ENCODE measurements at regions not wholly inside any gene's neighbourhood (a gene's known extent, or its start where the extent isn't known, plus 50 kb on each side); places are given as distances from the start of the nearest gene placed in this dataset.

DNA sequence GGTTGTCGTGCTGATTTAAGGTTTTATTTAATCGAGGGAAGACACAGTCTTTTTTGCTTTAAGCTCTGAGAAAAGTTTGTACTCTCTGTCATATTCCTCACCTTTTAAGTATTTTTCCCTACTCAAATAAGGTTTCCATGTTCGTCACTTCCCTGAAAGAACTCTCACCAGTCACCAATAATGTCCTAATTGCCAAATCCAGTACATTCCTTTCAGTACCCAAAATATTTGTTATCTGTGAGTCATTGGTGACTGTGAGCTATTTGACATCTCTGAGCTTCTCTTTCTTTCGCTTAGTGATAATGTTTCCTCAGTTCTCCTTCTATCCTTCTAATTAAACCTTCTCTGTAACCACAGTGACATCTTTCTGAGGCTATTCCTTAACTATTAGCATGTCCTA lies 874.2 kb upstream of the ADGRL2 start:
- TF ChIP-seq EZH2 (IDR thresholded peaks at IDR 0.05; ENCODE audit: insufficient read depth, poor library complexity, severe bottlenecking) (no peak), EZH2phosphoT487 (IDR thresholded peaks at IDR 0.05; ENCODE audit: insufficient read depth, low read depth) (no peak)
- 14 to 15% methylated on average over 4 of the region's 4 CpGs for WGBS, 2 experiments (ENCODE audit: low coverage in 1 of 2, low lambda C conversion rate in 2 of 2, missing lambda C conversion rate in 2 of 2)
- Histone ChIP-seq H3K4me2 (ENCODE audit: unreplicated experiment) (no peak overlapping the region), H3K27ac (no peak overlapping the region), H4K20me1 (ENCODE audit: insufficient read depth) (no peaks in the 10 kb centered on the region), H3K9me3 (ENCODE audit: low read depth) (peaks cover 7% of the 10 kb centered on the region), H3K79me2 (ENCODE audit: insufficient read depth) (no peaks in the 10 kb centered on the region), H3K36me3 (ENCODE audit: low read depth) (no peaks in the 10 kb centered on the region), H3K4me1 (ENCODE audit: insufficient read depth) (no peaks in the 10 kb centered on the region), H3K9ac (no peak overlapping the region), H2AFZ (no peak overlapping the region), H3K27me3 (replicated peaks; ENCODE audit: insufficient read depth) (no peaks in the 10 kb centered on the region), H3F3A (ENCODE audit: insufficient read depth) (no peaks in the 10 kb centered on the region), H3K4me3 (no peak overlapping the region), H3K9me2 (ENCODE audit: insufficient read depth) (no peaks in the 10 kb centered on the region)
- DNase-seq, result no peak
- in situ Hi-C loops (cut with MboI), result no loop called here

DNA sequence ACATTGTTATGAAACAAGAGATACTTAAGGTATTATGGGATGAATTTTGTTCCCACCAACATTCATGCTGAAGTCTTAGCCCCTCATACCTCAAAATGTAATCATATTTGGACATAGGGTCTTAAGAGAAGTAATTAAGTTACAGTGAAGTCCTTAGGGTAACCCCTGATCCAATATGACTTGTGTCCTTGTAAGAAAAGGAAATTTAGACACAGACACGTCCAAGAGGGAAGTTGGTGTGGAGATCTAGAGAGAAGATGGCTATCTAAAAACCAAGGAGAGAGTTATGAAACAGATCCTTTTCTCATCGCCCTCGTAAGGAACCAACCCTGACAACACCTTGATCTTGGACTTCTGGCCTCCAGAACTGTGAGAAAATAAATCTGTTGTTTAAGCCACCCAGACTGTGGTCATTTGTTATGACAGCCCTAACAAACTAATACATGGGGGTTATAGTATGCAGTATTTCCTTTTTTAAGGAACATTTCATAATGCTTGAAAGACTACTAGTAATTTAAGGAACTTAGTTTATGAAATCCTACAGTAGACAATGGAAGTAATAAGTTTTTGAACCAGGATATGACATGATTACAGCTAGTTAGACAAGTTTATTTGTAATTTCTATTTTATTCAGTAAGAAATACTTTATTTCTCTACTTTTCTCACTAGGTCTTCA lies 875.5 kb upstream of the ADGRL2 start:
- DNase-seq, result no peak
- Histone ChIP-seq H3K4me2 (ENCODE audit: unreplicated experiment) (no peak overlapping the region), H3K4me3 (no peak overlapping the region), H3K27me3 (replicated peaks; ENCODE audit: insufficient read depth) (no peaks in the 10 kb centered on the region), H3K36me3 (ENCODE audit: low read depth) (no peaks in the 10 kb centered on the region), H3F3A (ENCODE audit: insufficient read depth) (no peaks in the 10 kb centered on the region), H3K4me1 (ENCODE audit: insufficient read depth) (no peaks in the 10 kb centered on the region), H3K9me3 (ENCODE audit: low read depth) (no peaks in the 10 kb centered on the region), H2AFZ (no peak overlapping the region), H3K79me2 (ENCODE audit: insufficient read depth) (no peaks in the 10 kb centered on the region), H3K9me2 (ENCODE audit: insufficient read depth) (no peaks in the 10 kb centered on the region), H4K20me1 (ENCODE audit: insufficient read depth) (no peaks in the 10 kb centered on the region), H3K27ac (no peak overlapping the region), H3K9ac (no peak overlapping the region)
- TF ChIP-seq EZH2phosphoT487 (IDR thresholded peaks at IDR 0.05; ENCODE audit: insufficient read depth, low read depth) (no peak), EZH2 (IDR thresholded peaks at IDR 0.05; ENCODE audit: insufficient read depth, poor library complexity, severe bottlenecking) (no peak)
- in situ Hi-C loops (cut with MboI), result no loop called here
- 10 to 12% methylated on average over 3 of the region's 3 CpGs for WGBS, 2 experiments (ENCODE audit: low coverage in 1 of 2, low lambda C conversion rate in 2 of 2, missing lambda C conversion rate in 2 of 2)

- WGBS, 2 experiments (ENCODE audit: low coverage in 1 of 2, low lambda C conversion rate in 2 of 2, missing lambda C conversion rate in 2 of 2), result 10 to 14% methylated on average over 2 of the region's 2 CpGs
Observed at GRCh38 chr1:80924290-80924689, 876.4 kb upstream of the ADGRL2 start.

GRCh38 chr1:80922906-80923305 lies 877.8 kb upstream of the ADGRL2 start:
- in situ Hi-C loops (cut with MboI), result no loop called here
- Histone ChIP-seq H3F3A (ENCODE audit: insufficient read depth) (no peaks in the 10 kb centered on the region), H3K4me2 (ENCODE audit: unreplicated experiment) (no peak overlapping the region), H3K9me3 (ENCODE audit: low read depth) (no peaks in the 10 kb centered on the region), H3K4me1 (ENCODE audit: insufficient read depth) (no peaks in the 10 kb centered on the region), H3K27me3 (replicated peaks; ENCODE audit: insufficient read depth) (no peaks in the 10 kb centered on the region), H3K9ac (no peak overlapping the region), H4K20me1 (ENCODE audit: insufficient read depth) (no peaks in the 10 kb centered on the region), H3K27ac (no peak overlapping the region), H3K79me2 (ENCODE audit: insufficient read depth) (no peaks in the 10 kb centered on the region), H3K9me2 (ENCODE audit: insufficient read depth) (no peaks in the 10 kb centered on the region), H3K36me3 (ENCODE audit: low read depth) (no peaks in the 10 kb centered on the region), H3K4me3 (no peak overlapping the region), H2AFZ (no peak overlapping the region)
- DNase-seq, result no peak
- TF ChIP-seq EZH2phosphoT487 (IDR thresholded peaks at IDR 0.05; ENCODE audit: insufficient read depth, low read depth) (no peak), EZH2 (IDR thresholded peaks at IDR 0.05; ENCODE audit: insufficient read depth, poor library complexity, severe bottlenecking) (no peak)
- WGBS, 2 experiments (ENCODE audit: low coverage in 1 of 2, low lambda C conversion rate in 2 of 2, missing lambda C conversion rate in 2 of 2), result 10 to 14% methylated on average over 1 of the region's 1 CpG

More at GRCh38 chr1:80924290-80924689, 876.4 kb upstream of the ADGRL2 start:
- Histone ChIP-seq H3K36me3 (ENCODE audit: low read depth) (no peaks in the 10 kb centered on the region), H3F3A (ENCODE audit: insufficient read depth) (no peaks in the 10 kb centered on the region), H2AFZ (no peak overlapping the region), H3K9me2 (ENCODE audit: insufficient read depth) (no peaks in the 10 kb centered on the region), H3K4me2 (ENCODE audit: unreplicated experiment) (no peak overlapping the region), H3K4me1 (ENCODE audit: insufficient read depth) (no peaks in the 10 kb centered on the region), H3K9me3 (ENCODE audit: low read depth) (no peaks in the 10 kb centered on the region), H3K27ac (no peak overlapping the region), H3K79me2 (ENCODE audit: insufficient read depth) (no peaks in the 10 kb centered on the region), H4K20me1 (ENCODE audit: insufficient read depth) (no peaks in the 10 kb centered on the region), H3K27me3 (replicated peaks; ENCODE audit: insufficient read depth) (no peaks in the 10 kb centered on the region), H3K9ac (no peak overlapping the region), H3K4me3 (no peak overlapping the region)
- DNase-seq, result no peak
- in situ Hi-C loops (cut with MboI), result no loop called here
- TF ChIP-seq EZH2 (IDR thresholded peaks at IDR 0.05; ENCODE audit: insufficient read depth, poor library complexity, severe bottlenecking), result no peak
- TF ChIP-seq EZH2phosphoT487 (IDR thresholded peaks at IDR 0.05; ENCODE audit: insufficient read depth, low read depth), result no peak

All from GM23248 (cell line).